ENCODE measurements at regions not wholly inside any gene's neighbourhood (a gene's known extent, or its start where the extent isn't known, plus 50 kb on each side); places are given as distances from the start of the nearest gene placed in this dataset.

DNA sequence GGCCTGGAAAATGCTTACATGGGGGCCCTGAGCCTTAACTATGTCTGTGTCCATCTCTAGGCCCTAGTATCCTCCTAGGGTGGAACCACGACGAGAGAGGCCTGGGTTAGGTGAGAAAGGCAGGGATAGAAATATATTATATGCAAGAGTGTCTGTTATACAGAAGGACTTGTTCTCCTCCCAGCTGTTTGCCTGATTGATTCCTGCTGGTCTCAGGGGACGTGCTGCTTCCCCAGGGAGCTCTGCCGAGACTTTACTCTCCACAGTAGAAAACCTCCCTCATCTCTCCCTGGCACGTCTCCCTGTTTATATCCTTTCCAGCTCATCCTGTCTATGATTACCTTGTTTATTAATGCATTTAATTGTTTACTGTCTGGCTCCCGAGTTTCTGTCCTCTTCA lies 132.6 kb downstream of the MIAT start:
- no peaks in the 10 kb centered on the region for H3K4me1 ChIP-seq (ENCODE audit: insufficient read depth, low read length)
- POLR2A ChIA-PET (ENCODE audit: partially characterized antibody) = no interaction called here

DNA sequence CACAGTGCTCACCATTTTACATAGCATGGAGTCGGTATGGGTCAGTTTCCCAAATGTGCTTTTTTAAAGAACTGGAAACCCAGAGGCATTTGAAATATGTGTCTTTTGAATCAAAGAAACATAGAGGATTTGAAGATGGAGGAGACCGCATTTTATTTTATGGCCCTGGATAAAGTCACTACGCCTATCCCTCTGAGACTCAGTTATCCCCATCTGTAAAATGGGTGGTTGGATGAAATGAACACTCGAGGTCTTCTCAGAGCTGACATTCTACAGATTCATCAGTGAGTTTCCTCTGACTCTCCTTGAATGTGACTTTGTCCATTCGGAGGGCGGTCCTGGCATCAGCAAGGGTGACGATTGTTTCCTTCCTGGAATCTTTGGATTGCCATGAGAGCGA lies 135.1 kb downstream of the MIAT start:
- H3K4me3 ChIP-seq (ENCODE audit: low read length in 2 of 2) = no peak overlapping the region
- no peaks in the 10 kb centered on the region for H3K9me3 Mint-ChIP-seq
- no peaks in the 10 kb centered on the region for H3K27me3 ChIP-seq (ENCODE audit: insufficient read depth, low read length)
- no peak overlapping the region for H3K27ac Mint-ChIP-seq
- no peak overlapping the region for H3K4me3 Mint-ChIP-seq
- H3K36me3 ChIP-seq (ENCODE audit: insufficient read depth, low read length) = no peaks in the 10 kb centered on the region
- CTCF ChIA-PET (ENCODE audit: partially characterized antibody) = no interaction called here
- H3K27me3 Mint-ChIP-seq = no peaks in the 10 kb centered on the region
- intact Hi-C loops (cut with micrococcal nuclease) = no loop called here
- no peaks in the 10 kb centered on the region for H3K9me3 ChIP-seq (ENCODE audit: control insufficient read depth in 1 of 2, low read length in 2 of 2)
- DNase-seq = no peak
- H3K36me3 Mint-ChIP-seq = peaks cover 62 to 79% of the 10 kb centered on the region in 2 donors
- POLR2A ChIA-PET (ENCODE audit: partially characterized antibody) = no interaction called here
- no peaks in the 10 kb centered on the region for H3K4me1 ChIP-seq (ENCODE audit: insufficient read depth, low read length)
- H3K4me1 Mint-ChIP-seq = peaks cover 0 to 5% (median 1%) of the 10 kb centered on the region in 4 donors
- H3K27ac ChIP-seq (ENCODE audit: low read depth, low read length) = no peak overlapping the region

More for the DNA sequence above, 132.6 kb downstream of the MIAT start:
- peaks cover 70 to 78% of the 10 kb centered on the region in 2 donors for H3K36me3 Mint-ChIP-seq
- H3K9me3 Mint-ChIP-seq = no peaks in the 10 kb centered on the region
- no peak overlapping the region for H3K27ac ChIP-seq (ENCODE audit: low read depth, low read length)
- no peak overlapping the region for H3K27ac Mint-ChIP-seq
- no peaks in the 10 kb centered on the region for H3K4me1 Mint-ChIP-seq
- H3K9me3 ChIP-seq (ENCODE audit: control insufficient read depth in 1 of 2, low read length in 2 of 2) = no peaks in the 10 kb centered on the region
- intact Hi-C loops (cut with micrococcal nuclease) = no loop called here
- CTCF ChIA-PET (ENCODE audit: partially characterized antibody) = no interaction called here
- no peaks in the 10 kb centered on the region for H3K36me3 ChIP-seq (ENCODE audit: insufficient read depth, low read length)
- H3K4me3 Mint-ChIP-seq = no peak overlapping the region
- H3K27me3 ChIP-seq (ENCODE audit: insufficient read depth, low read length) = no peaks in the 10 kb centered on the region
- H3K4me3 ChIP-seq (ENCODE audit: low read length in 2 of 2) = no peak overlapping the region
- no peaks in the 10 kb centered on the region for H3K27me3 Mint-ChIP-seq
- no peak for DNase-seq

DNA sequence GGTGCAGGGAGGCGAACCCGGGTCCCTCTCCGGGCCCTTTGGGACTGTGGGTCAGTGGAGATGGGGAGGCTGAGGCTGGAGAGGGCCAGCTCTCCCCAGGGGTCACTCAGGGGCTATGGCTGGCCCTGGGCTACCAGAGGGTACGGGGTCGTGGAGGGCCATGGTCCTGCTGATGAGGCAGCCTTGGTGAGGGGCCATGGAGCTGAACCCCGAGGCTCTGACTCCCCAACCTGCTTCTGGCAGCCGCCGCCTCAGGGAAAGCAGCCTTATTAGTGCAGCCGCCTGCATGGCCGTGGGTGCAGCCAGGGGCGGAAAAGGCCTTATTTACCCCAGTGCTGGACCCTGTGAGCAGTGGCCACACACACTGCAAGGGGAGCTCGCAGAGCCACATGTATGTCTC lies 139.4 kb downstream of the MIAT start:
- Mint-ChIP-seq H3K27me3 (no peaks in the 10 kb centered on the region), H3K27ac (no peak overlapping the region), H3K36me3 (peaks cover 38 to 55% of the 10 kb centered on the region in 2 donors), H3K4me1 (peaks cover 0 to 8% (median 2%) of the 10 kb centered on the region in 4 donors), H3K4me3 (no peak overlapping the region), H3K9me3 (no peaks in the 10 kb centered on the region)
- ChIA-PET CTCF (ENCODE audit: partially characterized antibody) (no interaction called here), POLR2A (ENCODE audit: partially characterized antibody) (no interaction called here)
- DNase-seq = no peak
- Histone ChIP-seq H3K4me3 (ENCODE audit: low read length in 2 of 2) (no peak overlapping the region), H3K36me3 (ENCODE audit: insufficient read depth, low read length) (no peaks in the 10 kb centered on the region), H3K9me3 (ENCODE audit: control insufficient read depth in 1 of 2, low read length in 2 of 2) (no peaks in the 10 kb centered on the region), H3K4me1 (ENCODE audit: insufficient read depth, low read length) (no peaks in the 10 kb centered on the region), H3K27me3 (ENCODE audit: insufficient read depth, low read length) (no peaks in the 10 kb centered on the region), H3K27ac (ENCODE audit: low read depth, low read length) (no peak overlapping the region)
- intact Hi-C loops (cut with micrococcal nuclease) = no loop called here

DNA sequence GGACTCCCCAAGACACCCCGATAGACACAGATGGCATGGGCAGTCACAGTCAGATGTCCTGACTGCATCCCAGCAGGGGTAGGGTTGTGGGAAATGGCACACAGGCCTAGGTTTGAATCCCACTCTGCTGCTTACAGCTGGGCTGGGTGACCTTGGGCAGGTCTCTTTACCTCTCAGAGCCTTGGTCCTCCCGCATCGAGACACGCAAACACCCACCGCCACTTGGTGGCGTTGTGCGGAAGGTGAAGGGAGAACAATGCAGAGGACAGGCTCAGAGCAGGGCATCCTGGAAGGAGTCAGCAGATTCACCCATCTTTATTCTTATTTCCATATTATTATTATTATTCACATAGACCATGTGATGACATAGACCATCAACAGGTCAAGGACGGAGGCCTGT lies 140.5 kb downstream of the MIAT start:
- no peaks in the 10 kb centered on the region for H3K4me1 ChIP-seq (ENCODE audit: insufficient read depth, low read length)
- no peaks in the 10 kb centered on the region for H3K36me3 ChIP-seq (ENCODE audit: insufficient read depth, low read length)
- Mint-ChIP-seq H3K9me3 (no peaks in the 10 kb centered on the region), H3K36me3 (peaks cover 33 to 56% of the 10 kb centered on the region in 2 donors), H3K4me1 (peaks cover 0 to 8% (median 2%) of the 10 kb centered on the region in 4 donors), H3K27me3 (no peaks in the 10 kb centered on the region), H3K27ac (no peak overlapping the region), H3K4me3 (no peak overlapping the region)
- no peaks in the 10 kb centered on the region for H3K27me3 ChIP-seq (ENCODE audit: insufficient read depth, low read length)
- ChIA-PET POLR2A (ENCODE audit: partially characterized antibody) (no interaction called here), CTCF (ENCODE audit: partially characterized antibody) (no interaction called here)
- H3K27ac ChIP-seq (ENCODE audit: low read depth, low read length) = no peak overlapping the region
- intact Hi-C loops (cut with micrococcal nuclease) = no loop called here
- no peak overlapping the region for H3K4me3 ChIP-seq (ENCODE audit: low read length in 2 of 2)
- H3K9me3 ChIP-seq (ENCODE audit: control insufficient read depth in 1 of 2, low read length in 2 of 2) = no peaks in the 10 kb centered on the region
- no peak for DNase-seq

DNA sequence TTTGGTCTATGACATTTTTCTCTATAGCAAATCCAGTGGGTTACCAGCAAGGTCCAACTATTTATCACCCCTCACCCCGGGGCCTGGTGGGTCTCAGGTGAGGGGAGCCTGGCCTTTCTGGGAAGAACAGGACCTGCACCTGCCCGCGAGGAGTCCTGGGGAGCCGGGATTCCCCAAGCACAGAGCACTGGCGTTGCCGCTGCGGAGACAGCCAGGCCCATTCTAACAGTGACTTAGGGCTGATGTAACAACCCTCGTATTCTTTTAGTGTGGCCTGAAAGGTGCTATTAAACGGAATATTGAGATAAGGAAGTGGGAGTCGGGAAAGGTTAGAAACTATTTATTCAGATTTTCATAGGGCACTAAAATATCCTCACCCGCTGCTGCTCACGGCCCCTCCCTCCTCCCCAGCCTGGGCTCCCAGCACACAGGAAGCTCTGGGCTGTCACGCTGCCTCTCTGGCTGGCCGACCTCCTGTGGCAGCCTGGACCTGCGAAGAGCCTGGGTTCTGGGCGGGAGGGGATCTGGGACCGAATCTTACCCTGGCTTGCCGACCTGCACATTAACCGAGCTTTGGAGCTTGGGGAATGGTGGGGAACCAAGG lies 141.2 kb downstream of the MIAT start:
- DNase-seq = no peak

DNA sequence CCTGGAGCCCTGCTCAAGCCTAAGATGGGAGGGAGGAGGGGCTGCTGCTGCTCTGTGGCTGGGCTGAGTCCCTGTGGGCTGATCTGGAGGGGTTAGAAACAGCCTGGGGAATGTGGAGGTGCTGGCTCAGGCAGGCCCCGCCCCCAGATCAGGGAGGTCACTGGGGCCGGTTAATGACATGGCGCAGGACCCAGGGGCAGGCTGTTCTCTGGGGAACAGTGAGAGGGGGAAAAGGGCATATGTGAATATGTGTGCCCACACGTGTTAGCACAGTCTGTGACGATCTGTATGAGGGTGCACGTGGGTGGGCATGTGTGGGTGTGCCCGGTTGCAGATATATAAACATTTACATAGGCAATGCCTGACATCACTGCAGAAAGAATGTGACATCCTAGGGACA lies 143.5 kb downstream of the MIAT start:
- ChIA-PET POLR2A (ENCODE audit: partially characterized antibody) (no interaction called here), CTCF (ENCODE audit: partially characterized antibody) (interaction anchor here (1.7 kb wide), 1 partner anchor 121 kb away, joined by 3 read pairs; no protein-coding TSS in a partner anchor)
- Histone ChIP-seq H3K36me3 (ENCODE audit: insufficient read depth, low read length) (no peaks in the 10 kb centered on the region), H3K27ac (ENCODE audit: low read depth, low read length) (no peak overlapping the region), H3K27me3 (ENCODE audit: insufficient read depth, low read length) (no peaks in the 10 kb centered on the region), H3K4me3 (ENCODE audit: low read length in 2 of 2) (no peak overlapping the region), H3K4me1 (ENCODE audit: insufficient read depth, low read length) (no peaks in the 10 kb centered on the region), H3K9me3 (ENCODE audit: control insufficient read depth in 1 of 2, low read length in 2 of 2) (no peaks in the 10 kb centered on the region)
- Mint-ChIP-seq H3K36me3 (peaks cover 16 to 35% of the 10 kb centered on the region in 2 donors), H3K27ac (peak overlapping the region in 3 of 7 donors; percentile 19 to 58 (median 34)), H3K9me3 (no peaks in the 10 kb centered on the region), H3K27me3 (no peaks in the 10 kb centered on the region), H3K4me1 (peaks cover 0 to 5% (median 2%) of the 10 kb centered on the region in 4 donors), H3K4me3 (no peak overlapping the region)
- DNase-seq = no peak
- intact Hi-C loops (cut with micrococcal nuclease) = no loop called here

More for the DNA sequence above, 141.2 kb downstream of the MIAT start:
- Mint-ChIP-seq H3K27ac (peak overlapping the region in 1 of 7 donors; percentile 23), H3K27me3 (no peaks in the 10 kb centered on the region), H3K4me1 (peaks cover 0 to 8% (median 2%) of the 10 kb centered on the region in 4 donors), H3K9me3 (no peaks in the 10 kb centered on the region), H3K4me3 (no peak overlapping the region), H3K36me3 (peaks cover 28 to 49% of the 10 kb centered on the region in 2 donors)
- Histone ChIP-seq H3K9me3 (ENCODE audit: control insufficient read depth in 1 of 2, low read length in 2 of 2) (no peaks in the 10 kb centered on the region), H3K4me3 (ENCODE audit: low read length in 2 of 2) (no peak overlapping the region), H3K4me1 (ENCODE audit: insufficient read depth, low read length) (no peaks in the 10 kb centered on the region), H3K27me3 (ENCODE audit: insufficient read depth, low read length) (no peaks in the 10 kb centered on the region), H3K27ac (ENCODE audit: low read depth, low read length) (no peak overlapping the region), H3K36me3 (ENCODE audit: insufficient read depth, low read length) (no peaks in the 10 kb centered on the region)
- ChIA-PET CTCF (ENCODE audit: partially characterized antibody) (no interaction called here), POLR2A (ENCODE audit: partially characterized antibody) (no interaction called here)
- intact Hi-C loops (cut with micrococcal nuclease) = no loop called here

DNA sequence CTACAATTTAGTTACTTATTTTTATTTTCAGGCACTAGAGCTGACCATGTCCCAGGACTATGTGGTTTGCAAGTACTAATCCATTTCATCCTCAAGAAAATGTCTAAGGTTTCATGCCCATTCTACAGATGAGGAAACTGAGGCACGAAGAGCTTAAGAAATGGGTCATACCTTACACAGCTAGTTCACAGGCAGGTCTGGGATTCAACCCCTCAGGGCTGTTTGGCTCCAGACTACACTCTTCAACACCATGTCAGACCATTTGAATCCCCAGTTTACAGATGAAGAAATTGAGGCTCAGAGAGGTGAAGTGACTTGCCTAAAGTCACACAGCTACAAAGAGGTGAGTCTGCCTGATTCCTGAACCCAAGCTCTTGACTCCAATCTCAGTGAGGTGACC lies 144.1 kb downstream of the MIAT start:
- DNase-seq = no peak
- H3K27ac Mint-ChIP-seq = peak overlapping the region in 1 of 7 donors; percentile 29
- H3K9me3 Mint-ChIP-seq = no peaks in the 10 kb centered on the region
- POLR2A ChIA-PET (ENCODE audit: partially characterized antibody) = no interaction called here
- peaks cover 0 to 5% (median 1%) of the 10 kb centered on the region in 4 donors for H3K4me1 Mint-ChIP-seq
- Histone ChIP-seq H3K9me3 (ENCODE audit: control insufficient read depth in 1 of 2, low read length in 2 of 2) (no peaks in the 10 kb centered on the region), H3K4me1 (ENCODE audit: insufficient read depth, low read length) (no peaks in the 10 kb centered on the region), H3K36me3 (ENCODE audit: insufficient read depth, low read length) (no peaks in the 10 kb centered on the region), H3K27ac (ENCODE audit: low read depth, low read length) (no peak overlapping the region), H3K27me3 (ENCODE audit: insufficient read depth, low read length) (no peaks in the 10 kb centered on the region), H3K4me3 (ENCODE audit: low read length in 2 of 2) (no peak overlapping the region)
- H3K36me3 Mint-ChIP-seq = peaks cover 15 to 33% of the 10 kb centered on the region in 2 donors
- intact Hi-C loops (cut with micrococcal nuclease) = no loop called here
- no peak overlapping the region for H3K4me3 Mint-ChIP-seq
- no peaks in the 10 kb centered on the region for H3K27me3 Mint-ChIP-seq
- CTCF ChIA-PET (ENCODE audit: partially characterized antibody) = interaction anchor here (1.7 kb wide), 1 partner anchor 122 kb away, joined by 3 read pairs; no protein-coding TSS in a partner anchor

Data from CD4-positive, alpha-beta memory T cell (primary cell).